Neural cell (in vitro differentiated cells): ENCODE measurements at regions not wholly inside any gene's neighbourhood (a gene's known extent, or its start where the extent isn't known, plus 50 kb on each side); places are given as distances from the start of the nearest gene placed in this dataset.

Source experiments
- H2AFZ ChIP-seq: fragments of 200-600, 300-800 bp; sonication (generic), shearing (Covaris generic); 2 replicates; pipeline ENCODE4 v1.6.0; 2014; ENCODE audit warnings: low read depth, mild to moderate bottlenecking, antibody characterized with exemption, low read length, moderate library complexity
- H3F3A ChIP-seq: fragments of 200-600 bp; shearing (Covaris generic); 2 replicates; pipeline ENCODE4 v1.6.1; 2016; ENCODE audit warnings: mild to moderate bottlenecking, moderate library complexity, mixed read lengths, antibody characterized with exemption, low read length; ENCODE audit not compliant: insufficient read depth, poor library complexity, severe bottlenecking
- H3K27ac ChIP-seq: fragments of 200-600, 300-800 bp; sonication (generic), shearing (Covaris generic); 2 replicates; pipeline ENCODE4 v1.5.1; 2014; ENCODE audit warnings: mild to moderate bottlenecking, low read length, moderate library complexity
- H3K27me3 ChIP-seq: fragments of 300-800, 200-600 bp; sonication (generic), shearing (Covaris generic); 2 replicates; pipeline ENCODE4 v1.6.0; 2014; ENCODE audit warnings: mild to moderate bottlenecking, low read depth, low read length, moderate library complexity; ENCODE audit not compliant: insufficient read depth
- H3K36me3 ChIP-seq: fragments of 300-800, 200-600 bp; sonication (generic), shearing (Covaris generic); 2 replicates; pipeline ENCODE4 v1.5.1; 2014; ENCODE audit warnings: mild to moderate bottlenecking, antibody characterized with exemption, low read length, moderate library complexity; ENCODE audit not compliant: insufficient read depth
- H3K4me2 ChIP-seq: fragments of 300-800, 200-600 bp; sonication (generic), shearing (Covaris generic); 2 replicates; pipeline ENCODE4 v1.6.0; 2014; ENCODE audit warnings: mild to moderate bottlenecking, low read length
- H3K4me3 ChIP-seq: fragments of 300-800, 200-600 bp; sonication (generic), shearing (Covaris generic); 2 replicates; pipeline ENCODE4 v1.5.1; 2014; ENCODE audit warnings: mild to moderate bottlenecking, low read length, moderate library complexity
- H3K79me2 ChIP-seq: fragments of 200-600 bp; shearing (Covaris generic); replicated peaks from 2 replicates; pipeline ENCODE4 v1.6.0; 2014; ENCODE audit warnings: mild to moderate bottlenecking, low read length, moderate library complexity; ENCODE audit not compliant: insufficient read depth
- H3K9ac ChIP-seq: fragments of 300-800, 200-600 bp; sonication (generic), shearing (Covaris generic); 2 replicates; pipeline ENCODE4 v1.6.1; 2016; ENCODE audit warnings: mild to moderate bottlenecking, low read length, mixed read lengths
- H3K9me2 ChIP-seq: fragments of 200-600 bp; shearing (Covaris generic); 2 replicates; pipeline ENCODE4 v1.6.1; 2016; ENCODE audit warnings: mild to moderate bottlenecking, low read length, mixed read lengths; ENCODE audit not compliant: insufficient read depth
- H3K9me3 ChIP-seq: fragments of 200-600, 300-800 bp; sonication (generic), shearing (Covaris generic); 2 replicates; pipeline ENCODE4 v1.6.1; 2016; ENCODE audit warnings: mild to moderate bottlenecking, mixed run types, low read length, moderate library complexity, mixed read lengths
- H4K20me1 ChIP-seq: fragments of 200-600 bp; shearing (Covaris generic); 2 replicates; pipeline ENCODE4 v1.6.1; 2016; ENCODE audit warnings: mild to moderate bottlenecking, mixed run types; ENCODE audit not compliant: insufficient read depth
- EP300 ChIP-seq: fragments of 450-650 bp; conservative IDR thresholded peaks from 2 replicates; pipeline ENCODE4 v1.6.1; 2014; ENCODE audit warnings: antibody characterized with exemption, mild to moderate bottlenecking, moderate library complexity; ENCODE audit not compliant: poor library complexity, severe bottlenecking
- EZH2 ChIP-seq: fragments of 200-600, 300-800 bp; shearing (Covaris generic), sonication (generic); IDR thresholded peaks from 2 replicates; pipeline ENCODE4 v1.6.1; 2014; ENCODE audit warnings: antibody characterized with exemption, low read length, borderline replicate concordance, mild to moderate bottlenecking; ENCODE audit not compliant: insufficient read depth, poor library complexity, severe bottlenecking
- MXI1 ChIP-seq: fragments of 450-650 bp; conservative IDR thresholded peaks from 2 replicates; pipeline ENCODE4 v1.6.1; 2014; ENCODE audit warnings: antibody characterized with exemption, mild to moderate bottlenecking; ENCODE audit not compliant: poor library complexity, severe bottlenecking
- POLR2AphosphoS5 ChIP-seq: IDR thresholded peaks from 2 replicates; pipeline ENCODE4 v1.6.1; 2012
- RAD21 ChIP-seq: fragments of 450-650 bp; conservative IDR thresholded peaks from 2 replicates; pipeline ENCODE4 v1.6.1; 2014; ENCODE audit warnings: antibody characterized with exemption, mild to moderate bottlenecking, moderate library complexity
- SMC3 ChIP-seq: fragments of 450-650 bp; conservative IDR thresholded peaks from 2 replicates; pipeline ENCODE4 v1.6.1; 2014; ENCODE audit warnings: antibody characterized with exemption, mild to moderate bottlenecking, moderate library complexity; ENCODE audit not compliant: poor library complexity
- TAF1 ChIP-seq: IDR thresholded peaks from 2 replicates; pipeline ENCODE4 v1.6.1; 2012; ENCODE audit warnings: low read depth
- TF ChIP-seq, protein P1 (sequence below): fragments of 450-650 bp; IDR thresholded peaks from 2 replicates; pipeline ENCODE4 v1.5.1; 2014; ENCODE audit warnings: antibody characterized with exemption, mild to moderate bottlenecking, moderate library complexity; ENCODE audit not compliant: poor library complexity, severe bottlenecking
- TF ChIP-seq, protein P2 (sequence below): IDR thresholded peaks from 2 replicates; pipeline ENCODE4 v1.6.1; 2012; ENCODE audit warnings: borderline replicate concordance

DNA sequence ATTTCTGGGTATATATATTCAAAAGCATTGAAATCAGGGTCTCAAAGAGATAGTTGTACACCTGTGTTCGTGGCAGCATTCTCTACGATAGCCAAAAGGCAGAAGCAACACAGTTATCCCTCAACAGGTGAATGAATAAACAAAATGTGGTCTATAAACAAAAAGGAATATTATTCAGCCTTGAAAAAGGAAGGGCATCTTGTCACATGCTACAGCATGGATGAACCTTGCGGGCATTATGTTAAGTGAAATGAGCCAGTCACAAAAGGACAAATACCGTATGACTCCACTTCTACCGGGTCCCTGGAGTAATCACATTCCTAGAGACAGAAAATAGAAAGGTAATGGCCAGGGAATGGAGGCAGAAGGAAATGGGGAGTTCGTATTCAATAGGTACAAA, 228.8 kb downstream of the SH3BP4 start:
- no peak overlapping the region for H3K27ac ChIP-seq
- no peak overlapping the region for H3K4me2 ChIP-seq
- no peak overlapping the region for H3K4me3 ChIP-seq
- no peak overlapping the region for H3K9ac ChIP-seq
- no peaks in the 10 kb centered on the region for H3K27me3 ChIP-seq
- H3K36me3 ChIP-seq, result no peaks in the 10 kb centered on the region
- TF ChIP-seq EZH2 (no peak), MXI1 (no peak), POLR2AphosphoS5 (no peak), TAF1 (no peak), EP300 (no peak), RAD21 (no peak), SMC3 (no peak)
- TF ChIP-seq, protein P1, sequence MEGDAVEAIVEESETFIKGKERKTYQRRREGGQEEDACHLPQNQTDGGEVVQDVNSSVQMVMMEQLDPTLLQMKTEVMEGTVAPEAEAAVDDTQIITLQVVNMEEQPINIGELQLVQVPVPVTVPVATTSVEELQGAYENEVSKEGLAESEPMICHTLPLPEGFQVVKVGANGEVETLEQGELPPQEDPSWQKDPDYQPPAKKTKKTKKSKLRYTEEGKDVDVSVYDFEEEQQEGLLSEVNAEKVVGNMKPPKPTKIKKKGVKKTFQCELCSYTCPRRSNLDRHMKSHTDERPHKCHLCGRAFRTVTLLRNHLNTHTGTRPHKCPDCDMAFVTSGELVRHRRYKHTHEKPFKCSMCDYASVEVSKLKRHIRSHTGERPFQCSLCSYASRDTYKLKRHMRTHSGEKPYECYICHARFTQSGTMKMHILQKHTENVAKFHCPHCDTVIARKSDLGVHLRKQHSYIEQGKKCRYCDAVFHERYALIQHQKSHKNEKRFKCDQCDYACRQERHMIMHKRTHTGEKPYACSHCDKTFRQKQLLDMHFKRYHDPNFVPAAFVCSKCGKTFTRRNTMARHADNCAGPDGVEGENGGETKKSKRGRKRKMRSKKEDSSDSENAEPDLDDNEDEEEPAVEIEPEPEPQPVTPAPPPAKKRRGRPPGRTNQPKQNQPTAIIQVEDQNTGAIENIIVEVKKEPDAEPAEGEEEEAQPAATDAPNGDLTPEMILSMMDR, result no peak
- TF ChIP-seq, protein P2, sequence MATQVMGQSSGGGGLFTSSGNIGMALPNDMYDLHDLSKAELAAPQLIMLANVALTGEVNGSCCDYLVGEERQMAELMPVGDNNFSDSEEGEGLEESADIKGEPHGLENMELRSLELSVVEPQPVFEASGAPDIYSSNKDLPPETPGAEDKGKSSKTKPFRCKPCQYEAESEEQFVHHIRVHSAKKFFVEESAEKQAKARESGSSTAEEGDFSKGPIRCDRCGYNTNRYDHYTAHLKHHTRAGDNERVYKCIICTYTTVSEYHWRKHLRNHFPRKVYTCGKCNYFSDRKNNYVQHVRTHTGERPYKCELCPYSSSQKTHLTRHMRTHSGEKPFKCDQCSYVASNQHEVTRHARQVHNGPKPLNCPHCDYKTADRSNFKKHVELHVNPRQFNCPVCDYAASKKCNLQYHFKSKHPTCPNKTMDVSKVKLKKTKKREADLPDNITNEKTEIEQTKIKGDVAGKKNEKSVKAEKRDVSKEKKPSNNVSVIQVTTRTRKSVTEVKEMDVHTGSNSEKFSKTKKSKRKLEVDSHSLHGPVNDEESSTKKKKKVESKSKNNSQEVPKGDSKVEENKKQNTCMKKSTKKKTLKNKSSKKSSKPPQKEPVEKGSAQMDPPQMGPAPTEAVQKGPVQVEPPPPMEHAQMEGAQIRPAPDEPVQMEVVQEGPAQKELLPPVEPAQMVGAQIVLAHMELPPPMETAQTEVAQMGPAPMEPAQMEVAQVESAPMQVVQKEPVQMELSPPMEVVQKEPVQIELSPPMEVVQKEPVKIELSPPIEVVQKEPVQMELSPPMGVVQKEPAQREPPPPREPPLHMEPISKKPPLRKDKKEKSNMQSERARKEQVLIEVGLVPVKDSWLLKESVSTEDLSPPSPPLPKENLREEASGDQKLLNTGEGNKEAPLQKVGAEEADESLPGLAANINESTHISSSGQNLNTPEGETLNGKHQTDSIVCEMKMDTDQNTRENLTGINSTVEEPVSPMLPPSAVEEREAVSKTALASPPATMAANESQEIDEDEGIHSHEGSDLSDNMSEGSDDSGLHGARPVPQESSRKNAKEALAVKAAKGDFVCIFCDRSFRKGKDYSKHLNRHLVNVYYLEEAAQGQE, result no peak
- H3K9me2 ChIP-seq, result no peaks in the 10 kb centered on the region
- H3K79me2 ChIP-seq, result no peaks in the 10 kb centered on the region
- H3F3A ChIP-seq, result no peaks in the 10 kb centered on the region
- H2AFZ ChIP-seq, result no peak overlapping the region
- no peaks in the 10 kb centered on the region for H4K20me1 ChIP-seq
- H3K9me3 ChIP-seq, result no peaks in the 10 kb centered on the region

DNA sequence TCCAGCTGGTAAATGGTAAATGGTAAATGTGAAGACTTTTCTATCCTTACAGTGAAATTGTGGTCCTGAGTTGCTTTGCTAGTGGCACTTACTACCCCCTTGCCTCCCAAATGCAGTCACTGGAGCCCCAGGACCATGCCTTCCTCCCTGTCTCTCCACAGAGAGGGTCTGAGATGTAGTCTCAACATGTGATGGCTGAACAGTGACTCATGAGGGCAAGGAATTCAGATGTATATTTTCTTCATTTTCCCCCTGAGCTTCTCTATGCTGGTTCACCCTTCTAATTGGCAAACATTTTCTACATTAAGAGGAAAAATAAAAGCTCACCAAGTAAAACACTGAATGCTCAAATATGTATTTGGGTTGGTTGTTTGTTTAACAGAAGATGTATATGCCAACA, 232.0 kb downstream of the SH3BP4 start:
- Histone ChIP-seq H4K20me1 (no peaks in the 10 kb centered on the region), H3K4me2 (no peak overlapping the region), H3K9me2 (no peaks in the 10 kb centered on the region), H3K27ac (no peak overlapping the region), H3K36me3 (no peaks in the 10 kb centered on the region), H3F3A (no peaks in the 10 kb centered on the region), H3K4me3 (no peak overlapping the region), H3K79me2 (no peaks in the 10 kb centered on the region), H3K9me3 (no peaks in the 10 kb centered on the region), H2AFZ (no peak overlapping the region), H3K9ac (no peak overlapping the region), H3K27me3 (no peaks in the 10 kb centered on the region)
- TF ChIP-seq SMC3 (no peak), RAD21 (no peak), POLR2AphosphoS5 (no peak)
- TF ChIP-seq, protein P1, result no peak
